GM06990 (cell line): ENCODE measurements at regions not wholly inside any gene's neighbourhood (a gene's known extent, or its start where the extent isn't known, plus 50 kb on each side); places are given as distances from the start of the nearest gene placed in this dataset.

Source experiments
- DNase-seq: peaks from one replicate; pipeline ENCODE4 v3.0.0-alpha.2; 2011; ENCODE audit not compliant: insufficient read length; ENCODE audit errors: extremely low read depth
- H3K27me3 ChIP-seq: replicated peaks from 2 replicates; pipeline ENCODE4 v1.6.0; 2011; ENCODE audit warnings: low read length; ENCODE audit not compliant: control insufficient read depth, insufficient read depth
- H3K36me3 ChIP-seq: 2 replicates; pipeline ENCODE4 v1.5.1; 2011; ENCODE audit warnings: low read length; ENCODE audit not compliant: control insufficient read depth, insufficient read depth
- H3K4me3 ChIP-seq: replicated peaks from 2 replicates; pipeline ENCODE4 v1.5.1; 2011; ENCODE audit warnings: low read depth, mild to moderate bottlenecking, control low read depth, low read length
- TF ChIP-seq, protein P1 (sequence below): IDR thresholded peaks from 2 replicates; pipeline ENCODE4 v1.5.1; 2011; ENCODE audit warnings: low read length, control low read depth, mild to moderate bottlenecking, inconsistent platforms; ENCODE audit not compliant: insufficient read depth, poor library complexity, severe bottlenecking

GRCh38 chr3:104526901-104527401 lies 839.8 kb upstream of the ALCAM start:
- TF ChIP-seq, protein P1, sequence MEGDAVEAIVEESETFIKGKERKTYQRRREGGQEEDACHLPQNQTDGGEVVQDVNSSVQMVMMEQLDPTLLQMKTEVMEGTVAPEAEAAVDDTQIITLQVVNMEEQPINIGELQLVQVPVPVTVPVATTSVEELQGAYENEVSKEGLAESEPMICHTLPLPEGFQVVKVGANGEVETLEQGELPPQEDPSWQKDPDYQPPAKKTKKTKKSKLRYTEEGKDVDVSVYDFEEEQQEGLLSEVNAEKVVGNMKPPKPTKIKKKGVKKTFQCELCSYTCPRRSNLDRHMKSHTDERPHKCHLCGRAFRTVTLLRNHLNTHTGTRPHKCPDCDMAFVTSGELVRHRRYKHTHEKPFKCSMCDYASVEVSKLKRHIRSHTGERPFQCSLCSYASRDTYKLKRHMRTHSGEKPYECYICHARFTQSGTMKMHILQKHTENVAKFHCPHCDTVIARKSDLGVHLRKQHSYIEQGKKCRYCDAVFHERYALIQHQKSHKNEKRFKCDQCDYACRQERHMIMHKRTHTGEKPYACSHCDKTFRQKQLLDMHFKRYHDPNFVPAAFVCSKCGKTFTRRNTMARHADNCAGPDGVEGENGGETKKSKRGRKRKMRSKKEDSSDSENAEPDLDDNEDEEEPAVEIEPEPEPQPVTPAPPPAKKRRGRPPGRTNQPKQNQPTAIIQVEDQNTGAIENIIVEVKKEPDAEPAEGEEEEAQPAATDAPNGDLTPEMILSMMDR: no peak
- no peak overlapping the region for H3K4me3 ChIP-seq
- no peaks in the 10 kb centered on the region for H3K27me3 ChIP-seq
- H3K36me3 ChIP-seq: no peaks in the 10 kb centered on the region
- peak; percentile 50 for DNase-seq

GRCh38 chr3:104530934-104531333 lies 835.8 kb upstream of the ALCAM start:
- Histone ChIP-seq H3K27me3 (no peaks in the 10 kb centered on the region), H3K4me3 (no peak overlapping the region), H3K36me3 (no peaks in the 10 kb centered on the region)
- no peak for DNase-seq
- TF ChIP-seq, protein P1: no peak

DNA sequence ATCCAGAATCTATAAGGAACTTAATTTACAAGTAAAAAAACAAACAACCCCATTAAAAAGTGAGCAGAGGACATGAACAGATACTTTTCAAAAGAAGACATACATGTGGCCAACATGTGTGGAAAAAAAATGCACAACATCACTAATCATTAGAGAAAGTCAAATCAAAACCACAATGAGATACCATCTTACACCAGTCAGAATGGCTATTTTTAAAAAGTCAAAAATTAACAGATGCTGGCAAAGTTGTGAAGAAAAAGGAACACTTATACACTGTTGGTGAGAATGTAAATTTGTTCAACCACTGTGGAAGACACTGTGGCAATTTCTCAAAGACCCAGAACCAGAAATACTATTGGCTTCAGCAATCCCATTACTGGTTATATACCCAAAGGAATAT lies 830.0 kb upstream of the ALCAM start:
- DNase-seq: no peak
- TF ChIP-seq, protein P1: no peak
- H3K36me3 ChIP-seq: no peaks in the 10 kb centered on the region

DNA sequence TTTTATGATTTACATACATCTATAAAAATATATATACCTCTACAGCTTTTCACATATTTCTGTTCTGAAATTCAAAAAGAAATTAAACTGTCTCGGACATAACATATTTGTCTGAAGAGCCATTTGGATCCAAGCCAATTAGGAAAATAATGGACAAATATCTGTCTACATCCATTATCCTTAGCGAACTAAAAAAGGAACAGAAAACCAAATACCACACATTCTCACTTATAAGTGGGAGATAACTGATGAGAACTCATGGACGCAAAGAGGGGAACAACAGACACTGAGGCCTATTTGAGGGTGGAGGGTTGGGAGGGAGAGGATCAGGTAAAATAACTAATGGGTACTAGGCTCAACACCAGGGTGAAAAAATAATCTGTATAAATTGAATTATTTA lies 829.4 kb upstream of the ALCAM start:
- Histone ChIP-seq H3K4me3 (no peak overlapping the region), H3K36me3 (no peaks in the 10 kb centered on the region), H3K27me3 (no peaks in the 10 kb centered on the region)
- DNase-seq: no peak
- TF ChIP-seq, protein P1: no peak

More for the DNA sequence above, 830.0 kb upstream of the ALCAM start:
- H3K4me3 ChIP-seq: no peak overlapping the region
- no peaks in the 10 kb centered on the region for H3K27me3 ChIP-seq

GRCh38 chr3:104546301-104546700 lies 820.4 kb upstream of the ALCAM start:
- Histone ChIP-seq H3K4me3 (no peak overlapping the region), H3K36me3 (no peaks in the 10 kb centered on the region), H3K27me3 (no peaks in the 10 kb centered on the region)
- TF ChIP-seq, protein P1: no peak
- no peak for DNase-seq

- Histone ChIP-seq H3K4me3 (no peak overlapping the region), H3K36me3 (no peaks in the 10 kb centered on the region), H3K27me3 (no peaks in the 10 kb centered on the region)
- TF ChIP-seq, protein P1: no peak
- DNase-seq: no peak
Measured at GRCh38 chr3:104547031-104547430, 819.7 kb upstream of the ALCAM start.
